NCI-H345 (cell line): ENCODE measurements at regions not wholly inside any gene's neighbourhood (a gene's known extent, or its start where the extent isn't known, plus 50 kb on each side); places are given as distances from the start of the nearest gene placed in this dataset.
"Not testable (repeated sequence)": the region's sequence is repeated elsewhere in the genome, so short reads cannot be mapped to it uniquely, and the experiment has no call there.

Experiments used
- DNase-seq: peaks from one replicate; lab custom pipeline; 2025; lab: John Stamatoyannopoulos, UW

- DNase-seq = no peak
These were observed 81.4 kb upstream of the KCNK12 start for GRCh38 chr2:47652061-47652690.

DNA sequence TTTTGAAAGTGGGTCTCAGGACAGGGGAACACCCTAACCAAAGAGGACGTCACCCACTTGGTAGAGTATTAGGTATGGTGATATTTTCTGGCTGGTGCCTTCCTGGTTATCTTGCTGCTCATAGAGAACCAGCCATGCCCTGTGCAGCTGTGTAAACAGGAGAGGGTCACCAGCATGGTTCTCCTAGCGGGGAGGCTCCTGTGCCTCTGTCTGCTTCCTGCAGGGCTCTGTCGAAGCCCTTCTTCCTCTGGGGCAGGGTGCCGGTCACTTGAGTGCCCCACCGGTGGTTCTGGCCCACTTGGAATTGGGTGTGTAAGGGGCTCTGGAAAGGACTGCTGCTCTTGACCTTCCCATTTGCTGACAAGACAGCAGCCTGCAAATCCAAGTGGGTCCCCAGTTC is 80.5 kb upstream of the KCNK12 start:
- peak; percentile 73 for DNase-seq

GRCh38 chr2:47650001-47650535 is 79.3 kb upstream of the KCNK12 start:
- peak; percentile 13 for DNase-seq

- peak; percentile 21 for DNase-seq
These were observed 74.5 kb upstream of the KCNK12 start for GRCh38 chr2:47645246-47645645.

DNA sequence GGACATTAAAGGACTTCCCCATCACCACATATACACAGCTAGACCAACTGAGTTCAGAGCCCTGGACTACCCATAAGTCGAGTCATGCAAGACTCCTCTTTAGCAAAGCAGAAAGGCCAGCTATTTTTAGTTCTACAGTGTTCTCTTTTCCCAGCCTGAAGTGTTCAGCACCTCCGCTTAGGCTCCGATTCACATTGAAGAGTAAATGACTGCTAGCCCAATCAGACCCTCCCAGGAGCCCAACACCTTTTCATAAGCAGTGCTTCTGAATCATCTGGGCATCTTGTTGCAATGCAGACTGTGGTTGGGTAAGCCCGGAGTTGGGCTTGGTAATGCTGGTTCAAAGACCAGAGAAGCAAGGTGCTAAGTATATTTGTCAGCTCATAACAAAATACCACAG is 73.6 kb upstream of the KCNK12 start:
- no peak for DNase-seq

GRCh38 chr2:47641366-47641765 is 70.6 kb upstream of the KCNK12 start:
- no peak for DNase-seq

DNA sequence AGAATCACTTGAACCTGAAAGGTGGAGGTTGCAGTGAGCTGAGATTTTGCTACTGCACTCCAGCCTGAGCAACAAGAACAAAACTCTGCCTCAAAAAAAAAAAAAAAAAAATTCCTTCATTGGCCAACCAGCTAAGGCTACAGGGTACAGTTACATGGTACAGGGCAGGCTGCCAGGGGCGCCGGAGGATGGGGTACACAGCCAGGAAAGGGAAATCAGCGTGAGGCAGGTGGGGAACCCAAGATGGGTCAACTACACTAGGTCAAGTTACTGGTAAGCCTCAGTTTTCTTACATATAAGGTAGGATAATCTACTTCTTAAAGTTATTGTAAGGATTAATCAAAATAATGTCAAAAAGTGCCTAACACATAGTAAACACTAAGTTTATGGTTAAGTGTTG is 69.6 kb upstream of the KCNK12 start:
- no peak for DNase-seq

- DNase-seq = no peak
These were observed 68.7 kb upstream of the KCNK12 start for GRCh38 chr2:47639467-47639866.

DNA sequence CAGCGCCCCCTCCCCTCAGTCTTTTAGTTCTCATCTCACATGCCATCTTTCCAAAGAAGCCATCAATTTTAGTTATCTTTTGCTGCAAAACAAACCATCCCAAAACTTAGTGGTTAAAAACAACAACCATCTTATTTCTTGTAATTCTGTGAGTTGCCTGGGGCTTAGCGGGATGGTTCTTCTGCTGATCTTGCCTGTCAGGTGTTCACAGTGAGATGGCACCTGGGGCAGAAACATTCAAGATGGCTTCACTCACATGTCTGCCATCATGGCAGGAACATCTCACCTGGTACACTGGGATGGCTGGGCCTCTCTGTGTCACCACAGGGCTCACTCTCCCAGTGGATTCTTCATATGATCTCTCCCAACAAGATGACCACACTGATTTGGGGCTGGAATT is 67.6 kb upstream of the KCNK12 start:
- DNase-seq = no peak

DNA sequence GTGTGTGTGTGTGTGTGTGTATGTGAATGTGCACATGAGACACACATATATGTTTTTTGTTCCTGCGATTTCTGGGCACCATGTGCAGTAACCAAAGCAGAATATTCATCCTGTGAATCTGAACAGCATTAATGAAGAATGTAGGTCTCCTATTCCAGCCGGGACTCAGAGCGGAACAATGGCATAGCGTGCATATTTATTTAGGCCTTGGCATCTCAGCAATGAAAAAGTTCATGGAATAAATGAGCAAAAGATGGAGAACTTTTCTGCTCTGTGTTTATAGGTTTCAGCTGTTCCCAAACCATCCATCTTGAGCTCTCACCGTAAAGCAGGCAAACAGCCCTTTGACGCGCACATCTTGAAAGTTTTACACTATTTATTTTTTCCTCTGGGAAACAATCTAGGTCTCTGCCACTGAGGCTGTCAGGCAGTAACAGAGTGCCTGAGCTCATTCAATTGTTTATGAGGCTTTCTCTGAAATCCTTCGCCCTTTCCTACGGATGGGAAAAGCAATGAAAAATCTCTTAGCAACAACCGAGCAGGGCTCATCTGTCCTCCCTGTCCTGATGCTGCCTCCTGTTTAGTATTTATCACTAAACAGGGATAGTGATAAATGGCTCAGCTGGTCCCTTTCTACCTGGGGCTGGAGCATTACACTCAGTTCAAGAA is 65.9 kb upstream of the KCNK12 start:
- no peak for DNase-seq

DNA sequence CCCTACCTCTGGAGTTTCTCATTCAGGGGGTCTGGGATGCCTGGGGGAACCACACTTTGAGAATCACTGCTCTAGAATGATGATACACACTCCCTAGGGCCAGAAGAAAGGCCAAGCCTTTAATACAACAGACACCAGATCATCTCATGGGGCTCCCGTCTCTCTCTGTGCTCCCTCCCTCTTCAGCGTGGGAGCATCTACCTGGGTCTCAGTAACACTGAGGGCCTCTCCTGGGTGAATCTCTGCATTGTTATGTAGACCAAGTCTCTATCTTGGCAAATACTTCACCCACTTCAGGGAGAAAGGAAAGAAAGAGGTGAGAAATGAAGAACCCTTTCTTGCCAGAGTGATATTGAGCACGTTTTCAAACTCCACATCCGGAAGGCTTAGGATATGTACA is 65.4 kb upstream of the KCNK12 start:
- no peak for DNase-seq

- no peak for DNase-seq
These were observed 62.0 kb upstream of the KCNK12 start for GRCh38 chr2:47632754-47633153.

- DNase-seq = no peak
These were observed 61.1 kb upstream of the KCNK12 start for GRCh38 chr2:47631792-47632398.

GRCh38 chr2:47631306-47631705 is 60.5 kb upstream of the KCNK12 start:
- DNase-seq = no peak

- DNase-seq = no peak
These were observed 59.0 kb upstream of the KCNK12 start for GRCh38 chr2:47629501-47630460.

- no peak for DNase-seq
These were observed 58.1 kb upstream of the KCNK12 start for GRCh38 chr2:47628904-47629303.

- no peak for DNase-seq
These were observed 55.9 kb upstream of the KCNK12 start for GRCh38 chr2:47626664-47627063.

DNA sequence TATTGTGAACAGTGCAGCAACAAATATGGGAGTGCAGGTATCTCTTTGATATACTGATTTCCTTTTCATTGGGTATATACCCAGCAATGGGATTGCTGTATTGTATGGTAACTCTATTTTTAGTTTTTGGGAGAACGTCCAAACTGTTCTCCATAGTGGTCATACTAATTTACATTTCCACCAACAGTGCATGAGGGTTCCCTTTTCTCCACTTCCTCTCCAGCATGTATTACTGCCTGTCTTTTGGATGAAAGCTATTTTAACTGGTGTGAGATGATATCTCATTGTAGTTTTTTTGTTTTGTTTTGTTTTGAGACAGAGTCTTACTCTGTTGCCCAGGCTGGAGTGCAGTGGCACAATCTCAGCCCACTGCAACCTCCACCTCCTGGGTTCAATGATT is 52.4 kb upstream of the KCNK12 start:
- DNase-seq = not testable (repeated sequence)

DNA sequence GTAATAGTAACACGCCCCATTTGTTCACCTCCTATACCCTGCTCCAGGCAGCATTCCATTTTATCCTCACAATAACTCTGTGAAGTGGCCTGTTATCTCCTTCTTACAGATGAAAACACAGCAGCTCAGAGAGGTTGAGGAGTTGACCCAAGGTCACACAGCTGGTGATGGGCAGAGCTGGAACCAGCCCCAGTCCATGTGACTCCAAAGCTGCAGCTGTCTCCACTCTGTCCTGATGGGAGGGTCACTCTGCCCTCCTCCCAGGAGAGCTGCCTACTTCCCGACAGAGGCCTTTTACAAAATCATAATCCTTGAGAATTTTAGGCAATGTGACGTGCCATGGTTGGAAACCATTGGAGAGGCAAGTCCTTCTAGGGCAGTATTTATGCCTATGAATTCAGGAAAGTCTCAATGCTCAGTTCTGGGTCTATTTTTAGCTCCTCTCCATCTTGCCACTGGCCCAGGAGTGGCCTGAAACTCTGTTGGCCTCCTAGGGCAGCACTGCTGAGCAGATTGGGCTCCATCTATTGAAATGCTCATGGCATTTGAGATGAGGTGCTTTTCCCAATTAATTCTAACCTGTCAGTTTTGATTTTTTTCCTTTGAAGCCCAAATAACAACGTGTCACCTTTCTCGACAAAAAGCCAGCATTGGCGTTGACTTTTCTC is 50.1 kb upstream of the KCNK12 start:
- no peak for DNase-seq
